ENCODE measurements at regions not wholly inside any gene's neighbourhood (a gene's known extent, or its start where the extent isn't known, plus 50 kb on each side); places are given as distances from the start of the nearest gene placed in this dataset.
"Not testable (repeated sequence)": the region's sequence is repeated elsewhere in the genome, so short reads cannot be mapped to it uniquely, and the experiment has no call there.

DNA sequence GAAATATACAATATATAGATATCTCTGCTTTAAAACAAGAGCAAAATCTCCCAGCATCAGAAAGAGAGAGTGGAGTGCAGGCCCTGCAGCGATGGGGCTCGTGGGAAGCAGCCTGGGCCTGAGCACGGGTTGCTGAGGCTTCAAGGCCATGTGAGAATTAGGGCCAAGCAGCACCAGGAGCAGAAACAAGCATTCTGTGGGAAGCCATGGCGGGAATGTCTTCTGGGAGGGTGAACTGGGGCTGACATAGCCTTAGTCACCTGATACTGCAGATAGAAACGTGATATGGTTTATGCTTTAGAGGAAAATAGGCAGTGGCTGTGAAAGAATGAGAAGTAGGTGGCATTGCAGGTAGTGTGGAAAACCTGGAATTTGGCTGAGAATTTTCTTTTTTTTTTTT lies 472.3 kb downstream of the IRS2 start:
- DNase-seq, result no peak

DNA sequence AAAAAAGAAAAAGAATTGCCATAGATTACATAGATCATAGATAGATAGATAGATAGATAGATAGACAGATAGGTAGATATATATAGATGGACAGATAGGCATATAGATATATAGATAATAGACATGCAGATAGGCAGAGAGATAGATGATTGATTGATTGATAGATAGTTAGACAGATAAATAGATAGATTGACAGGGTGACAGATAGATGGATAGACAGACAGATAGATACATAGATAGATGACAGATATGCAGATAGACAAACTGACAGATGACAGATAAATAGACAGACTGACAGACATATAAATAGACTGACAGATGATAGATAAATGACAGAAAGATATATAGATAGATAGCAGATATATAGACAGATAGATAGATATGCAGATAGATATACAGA lies 474.0 kb downstream of the IRS2 start:
- DNase-seq, result no peak

DNA sequence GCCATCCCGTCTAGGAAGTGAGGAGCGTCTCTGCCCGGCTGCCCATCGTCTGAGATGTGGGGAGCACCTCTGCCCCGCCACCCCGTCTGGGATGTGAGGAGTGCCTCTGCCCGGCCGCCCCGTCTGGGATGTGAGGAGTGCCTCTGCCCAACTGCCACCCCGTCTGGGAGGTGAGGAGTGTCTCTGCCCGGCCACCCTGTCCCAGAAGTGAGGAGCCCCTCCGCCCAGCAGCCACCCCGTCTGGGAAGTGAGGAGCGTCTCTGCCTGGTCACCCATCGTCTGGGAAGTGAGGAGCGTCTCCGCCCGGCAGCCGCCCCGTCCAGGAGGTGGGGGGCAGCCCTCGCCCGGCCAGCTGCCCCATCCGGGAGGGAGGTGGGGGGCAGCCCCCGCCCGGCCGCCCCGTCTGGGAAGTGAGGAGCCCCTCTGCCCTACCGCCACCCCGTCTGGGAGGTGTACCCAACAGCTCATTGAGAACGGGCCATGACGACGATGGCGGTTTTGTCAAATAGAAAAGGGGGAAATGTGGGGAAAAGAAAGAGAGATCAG lies 474.9 kb downstream of the IRS2 start:
- not testable (repeated sequence) for DNase-seq

DNA sequence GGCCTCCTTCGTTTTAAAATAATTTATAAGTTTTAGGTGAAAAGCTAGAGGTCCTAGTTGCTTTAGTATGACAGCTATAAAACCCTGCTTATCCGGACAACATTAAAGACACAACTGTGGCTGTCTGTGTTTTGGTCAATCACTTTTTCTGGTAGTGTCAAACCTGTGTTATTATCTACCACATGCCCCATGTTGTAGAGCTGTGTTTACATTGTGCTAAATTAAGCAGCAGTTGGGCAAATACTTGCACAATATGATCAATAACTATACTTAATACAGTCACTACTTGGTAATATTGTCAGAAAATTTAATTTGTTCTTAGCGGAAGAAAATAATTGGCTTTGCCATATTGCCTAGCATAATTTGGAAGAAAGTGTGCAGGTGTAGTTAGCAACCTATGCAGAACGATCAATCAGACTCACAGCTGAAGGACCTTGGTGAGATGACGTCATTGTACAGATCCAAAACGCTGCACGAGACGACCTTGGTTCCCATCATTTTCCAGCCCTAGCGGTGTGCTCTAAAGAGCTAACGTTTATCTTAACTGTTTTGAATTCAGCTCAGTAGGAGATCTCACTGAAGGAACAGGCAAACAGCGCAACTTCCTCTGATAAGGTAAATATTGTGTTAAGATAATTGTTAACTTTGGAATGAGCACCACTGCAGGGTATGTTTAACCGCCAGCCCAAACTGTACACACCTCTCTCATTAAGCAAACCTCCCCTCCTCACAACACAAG lies 476.6 kb downstream of the IRS2 start:
- no peak for DNase-seq

DNA sequence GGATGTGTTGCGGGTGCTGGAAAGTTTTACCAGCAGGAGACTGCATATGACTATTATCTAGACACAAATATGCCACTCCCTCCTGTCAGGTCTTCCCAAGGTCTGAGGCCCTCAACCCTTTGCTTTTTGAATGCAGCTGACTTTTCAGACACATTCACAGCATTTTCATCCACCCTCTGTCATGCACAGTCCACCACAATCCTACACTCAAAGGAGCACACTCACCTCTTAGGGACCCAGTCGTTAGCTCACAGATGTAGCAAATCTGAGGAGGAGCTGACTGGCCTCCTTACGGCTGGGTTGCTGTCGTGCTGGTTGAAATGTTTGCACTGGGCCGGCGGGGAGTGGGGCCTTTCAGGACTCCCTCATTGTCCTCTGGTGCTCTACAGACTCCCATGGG lies 479.4 kb downstream of the IRS2 start:
- DNase-seq, result no peak

DNA sequence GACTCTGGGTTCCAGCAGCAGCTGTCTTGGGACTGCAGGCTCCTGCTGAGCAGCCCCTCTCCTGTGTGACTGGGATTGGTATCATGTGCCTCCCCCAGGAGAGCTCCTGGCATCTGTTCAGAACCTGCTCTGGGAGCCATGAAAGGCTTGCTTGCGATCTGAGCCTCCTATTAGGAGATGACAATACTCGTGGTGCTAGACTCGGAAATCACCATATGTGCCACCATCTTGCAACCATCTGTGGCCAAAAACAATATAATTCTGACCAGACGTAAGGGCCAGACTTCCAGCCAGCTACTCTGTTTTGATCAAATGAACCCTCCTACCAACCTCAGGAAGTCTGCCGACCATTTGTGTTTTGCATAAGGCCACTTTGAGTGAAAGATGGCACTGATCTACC lies 484.7 kb downstream of the IRS2 start:
- DNase-seq, result no peak

DNA sequence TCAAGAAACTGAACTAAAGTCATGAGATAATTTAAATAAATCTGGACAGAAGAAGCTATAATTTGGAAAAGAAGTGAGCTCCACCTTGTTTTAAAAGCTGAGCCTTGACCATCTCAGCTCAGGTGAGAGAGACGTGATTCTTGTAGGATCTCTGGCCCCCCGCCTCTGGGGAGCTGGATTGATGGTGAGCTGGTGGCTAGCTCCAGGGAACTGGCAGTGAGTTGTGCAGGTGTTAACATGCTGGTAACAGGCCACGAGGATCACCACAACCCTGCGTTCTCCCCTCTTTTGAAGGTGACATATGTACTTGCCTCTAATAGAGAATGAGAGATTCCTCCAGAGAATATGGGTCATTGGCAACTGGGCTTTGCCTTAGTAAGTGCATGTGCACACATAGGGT lies 485.1 kb downstream of the IRS2 start:
- DNase-seq, result no peak

DNA sequence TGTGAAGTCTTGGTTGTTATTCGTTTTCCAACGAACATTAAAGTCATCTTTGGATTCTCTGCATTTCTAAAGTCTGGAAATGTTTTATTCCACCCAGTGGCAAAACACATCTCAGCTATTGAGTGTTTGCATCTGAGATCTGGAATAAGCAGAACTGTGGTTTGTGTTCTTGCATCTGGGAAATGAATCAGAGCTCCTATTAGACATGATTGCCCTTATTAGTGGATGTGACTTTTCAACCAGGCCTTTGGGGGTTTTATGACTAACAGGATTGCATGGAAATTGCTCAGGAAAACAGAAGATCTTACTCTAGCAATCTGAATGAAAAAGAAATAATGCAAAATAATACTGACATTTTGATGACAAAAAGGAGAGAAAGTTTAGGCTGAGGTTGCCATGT lies 488.8 kb downstream of the IRS2 start:
- DNase-seq, result peak; percentile 82

DNA sequence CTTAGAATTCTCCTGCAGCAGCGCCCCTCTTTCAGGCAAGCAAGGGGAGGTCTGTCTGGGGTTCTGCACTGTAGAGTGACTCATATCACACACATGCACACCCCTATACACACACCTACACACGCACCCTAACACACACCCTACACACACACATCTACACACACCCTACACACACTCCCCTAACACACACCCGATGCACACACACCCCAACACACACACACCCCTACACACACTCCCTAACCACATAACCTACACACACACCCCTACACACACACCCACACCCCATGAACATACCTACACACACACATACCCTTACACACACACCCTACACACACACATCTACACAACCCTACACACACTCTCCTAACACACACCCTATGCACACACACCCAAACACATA lies 493.2 kb downstream of the IRS2 start:
- DNase-seq, result no peak

DNA sequence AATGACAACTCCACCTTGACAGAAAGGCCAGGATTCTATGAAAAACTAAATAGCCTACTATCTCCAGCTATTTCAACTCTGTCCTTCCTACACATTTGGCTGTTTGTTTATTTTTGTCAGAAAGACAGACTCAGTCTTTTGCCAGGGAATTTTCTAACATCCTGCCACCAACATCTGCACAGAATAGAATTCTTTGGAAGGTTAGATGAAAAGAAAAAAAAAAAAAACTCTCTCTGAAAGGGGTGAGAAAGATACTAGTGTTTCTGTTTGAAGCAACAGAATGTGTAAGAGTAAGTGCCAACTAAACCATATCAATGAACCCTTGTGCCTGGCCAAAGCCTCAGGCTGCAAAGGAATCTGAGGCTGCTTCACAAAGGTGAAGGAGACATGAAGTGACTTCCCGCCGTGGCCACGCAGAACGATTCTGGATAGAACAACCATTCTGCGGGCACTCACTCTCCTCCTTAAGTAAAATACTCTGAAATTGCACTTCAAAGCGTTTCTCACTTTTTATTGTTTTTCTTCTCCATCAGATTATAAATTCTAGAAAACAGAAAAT lies 498.2 kb downstream of the IRS2 start:
- DNase-seq, result no peak

DNA sequence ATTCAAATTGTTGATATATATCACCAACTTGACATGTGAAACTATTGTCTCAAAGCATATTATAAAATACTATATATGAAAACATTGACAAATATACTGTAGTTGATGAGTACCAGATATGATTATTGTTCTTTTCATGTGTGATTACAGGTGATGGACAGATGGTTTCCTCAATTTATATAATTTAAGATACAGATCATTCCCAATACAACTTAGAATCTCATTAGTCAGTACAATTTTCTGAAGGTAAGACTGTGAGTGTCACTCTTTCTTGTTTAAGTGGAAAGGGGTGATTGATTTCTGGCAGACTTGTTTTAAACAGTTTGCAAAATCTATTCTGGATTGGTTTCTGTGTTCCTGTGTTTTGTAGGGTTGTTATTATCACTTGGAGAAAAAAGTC lies 498.8 kb downstream of the IRS2 start:
- DNase-seq, result no peak

DNA sequence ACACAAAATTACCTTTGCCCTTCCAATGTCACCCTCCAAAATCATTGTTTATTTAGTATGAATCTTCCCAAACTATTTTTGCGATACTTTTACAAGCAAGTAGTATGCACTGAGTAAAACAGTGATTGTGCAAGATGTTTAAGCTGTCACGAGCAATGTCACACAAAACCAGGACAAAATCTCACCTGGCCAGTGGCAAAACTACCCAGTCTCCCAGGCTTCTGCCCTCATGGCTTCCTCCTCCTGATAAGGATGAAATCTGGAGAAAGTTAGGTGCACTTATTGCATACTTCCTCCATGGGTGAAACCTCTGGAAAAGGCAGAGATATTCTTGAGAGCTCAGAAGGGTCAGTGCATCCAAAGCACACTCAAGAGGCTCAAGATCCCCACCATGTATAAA lies 500.8 kb downstream of the IRS2 start:
- DNase-seq, result no peak

DNA sequence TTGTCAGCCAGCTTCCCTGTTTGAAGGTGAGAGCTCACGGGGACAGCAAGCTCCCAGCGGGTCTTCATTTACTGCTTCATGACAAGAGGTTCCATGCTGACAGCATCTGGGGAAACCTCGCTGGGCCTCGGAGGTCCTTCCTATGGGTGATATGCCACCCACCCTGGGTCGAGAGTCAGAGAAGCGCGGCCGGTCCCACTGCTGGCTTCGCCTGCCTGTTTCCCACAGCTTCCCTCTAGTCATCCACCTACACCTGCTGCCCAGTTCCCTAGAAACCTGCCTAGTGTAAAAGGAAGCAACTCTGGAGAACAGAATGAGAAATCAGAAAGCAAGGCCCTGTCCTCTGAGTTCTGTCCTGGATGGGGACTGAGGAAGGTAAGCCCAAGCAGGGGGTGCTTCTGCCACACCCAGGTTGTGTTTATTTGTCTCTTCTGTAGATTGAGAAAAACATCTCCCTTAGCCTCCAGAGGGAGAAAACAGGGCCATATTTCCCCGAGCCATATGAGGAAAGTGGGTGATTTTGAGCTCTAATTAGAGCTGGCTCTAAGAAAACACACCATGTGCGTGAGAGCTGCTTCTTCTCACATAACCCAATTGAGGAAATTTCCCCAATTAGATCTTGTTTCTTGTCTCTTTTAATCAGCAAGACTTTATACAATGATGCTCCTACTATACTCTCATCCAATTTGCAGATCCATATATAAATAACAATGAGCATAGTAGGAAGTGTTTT lies 504.3 kb downstream of the IRS2 start:
- no peak for DNase-seq

DNA sequence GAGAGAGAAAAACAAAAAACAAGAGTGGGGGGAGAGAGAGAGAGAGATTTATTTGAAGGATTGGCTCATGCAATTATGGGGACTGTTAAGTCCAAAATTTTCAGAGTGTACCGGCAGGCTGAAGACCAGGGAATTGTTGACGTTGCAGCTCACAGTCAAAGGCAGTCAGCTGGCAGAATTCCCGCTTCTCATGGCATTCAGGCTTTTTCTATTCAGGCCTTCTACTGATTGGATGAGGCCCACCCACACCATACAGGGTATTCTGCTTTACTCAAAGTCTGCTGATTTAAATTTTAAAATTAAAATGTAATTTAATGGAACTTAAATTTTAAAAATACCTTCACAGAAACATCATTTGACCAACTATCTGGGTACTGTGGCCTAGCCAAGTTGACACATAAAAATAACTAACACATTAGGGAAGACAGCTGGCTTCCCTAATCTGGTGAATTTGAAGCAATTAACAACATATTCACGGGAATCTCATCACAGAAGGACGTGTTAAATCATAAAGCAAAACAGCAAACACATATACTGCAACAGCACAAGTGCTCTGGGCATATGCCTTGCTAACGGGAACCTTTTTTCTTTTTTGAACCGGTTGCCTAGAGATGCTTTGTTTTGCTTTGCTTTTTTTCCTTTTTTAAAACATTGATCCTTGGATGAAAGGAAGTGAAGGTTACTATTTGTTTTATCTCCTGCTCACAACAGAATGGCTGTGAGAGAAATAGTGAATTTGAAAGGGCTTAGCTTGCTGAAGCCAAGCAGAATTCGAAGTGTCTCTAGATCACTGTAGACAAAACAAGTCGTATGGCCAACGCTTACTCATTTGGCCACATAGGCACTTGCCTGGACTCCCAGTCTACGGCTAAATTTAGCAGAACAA lies 505.1 kb downstream of the IRS2 start:
- no peak for DNase-seq

DNA sequence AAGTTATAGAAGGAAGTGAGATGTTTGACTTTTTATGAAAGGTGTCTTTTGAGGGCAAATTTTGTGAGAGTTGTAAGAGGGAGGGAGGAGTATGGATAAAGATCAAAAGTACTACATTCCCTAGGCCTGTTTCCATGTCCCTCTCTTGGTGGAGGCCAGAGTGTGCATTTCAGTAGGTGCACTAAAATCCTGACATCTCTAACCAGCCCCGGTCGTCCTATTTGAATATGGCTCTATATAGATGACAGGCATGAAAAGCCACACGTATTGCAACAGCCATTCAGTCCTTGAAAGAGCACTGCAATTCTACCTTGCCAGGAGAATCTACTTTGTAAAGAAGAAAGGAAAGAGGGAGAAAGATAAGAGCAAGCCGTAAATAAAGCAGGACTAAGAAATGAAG lies 510.1 kb downstream of the IRS2 start:
- DNase-seq, result no peak

DNA sequence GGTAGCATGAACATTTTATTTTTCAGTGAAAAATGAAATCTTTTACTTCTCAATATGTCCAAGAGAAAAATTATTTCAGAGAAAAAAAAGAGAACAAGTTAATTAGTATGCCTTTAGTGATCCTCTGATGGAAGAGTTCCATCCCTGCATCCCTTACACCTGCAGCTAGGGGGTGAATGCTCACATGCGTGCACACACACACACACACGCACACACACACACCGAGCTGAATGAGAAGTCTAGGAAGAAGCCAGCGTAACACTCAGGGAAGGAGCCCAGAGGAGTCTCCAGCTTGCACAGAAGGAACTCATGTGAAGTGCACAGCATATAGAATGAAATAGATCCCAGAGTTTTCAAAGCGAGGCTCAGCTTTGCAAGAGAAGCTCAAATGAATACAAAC lies 510.5 kb downstream of the IRS2 start:
- no peak for DNase-seq

DNA sequence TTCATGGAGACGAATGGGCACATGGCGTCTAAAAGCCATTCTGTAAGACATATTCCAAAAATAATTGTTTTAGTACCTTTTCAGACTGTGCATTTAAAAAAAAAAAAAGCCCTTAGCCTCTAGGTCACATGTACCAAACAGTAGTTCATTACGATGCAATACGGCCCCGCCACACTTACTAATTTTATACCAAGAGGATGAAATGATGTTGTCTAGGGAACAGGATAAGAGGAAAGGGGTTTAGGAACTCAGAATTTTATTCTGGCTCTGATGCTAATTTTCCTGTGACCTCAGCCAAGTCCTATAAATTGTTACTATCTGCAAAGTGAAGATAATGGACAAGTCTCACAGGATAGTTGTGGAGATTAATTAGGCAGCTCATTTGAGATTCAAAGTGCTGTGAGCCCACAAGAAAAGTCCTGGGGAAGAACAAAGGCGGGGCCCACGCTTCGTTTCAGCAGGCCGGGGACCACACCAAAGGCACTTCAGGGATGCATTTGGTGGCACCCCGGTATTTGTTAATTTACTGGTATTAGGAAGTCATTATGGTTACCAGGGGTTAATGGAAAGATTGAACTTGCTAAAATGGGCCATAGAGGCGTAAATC lies 511.1 kb downstream of the IRS2 start:
- DNase-seq, result no peak

DNA sequence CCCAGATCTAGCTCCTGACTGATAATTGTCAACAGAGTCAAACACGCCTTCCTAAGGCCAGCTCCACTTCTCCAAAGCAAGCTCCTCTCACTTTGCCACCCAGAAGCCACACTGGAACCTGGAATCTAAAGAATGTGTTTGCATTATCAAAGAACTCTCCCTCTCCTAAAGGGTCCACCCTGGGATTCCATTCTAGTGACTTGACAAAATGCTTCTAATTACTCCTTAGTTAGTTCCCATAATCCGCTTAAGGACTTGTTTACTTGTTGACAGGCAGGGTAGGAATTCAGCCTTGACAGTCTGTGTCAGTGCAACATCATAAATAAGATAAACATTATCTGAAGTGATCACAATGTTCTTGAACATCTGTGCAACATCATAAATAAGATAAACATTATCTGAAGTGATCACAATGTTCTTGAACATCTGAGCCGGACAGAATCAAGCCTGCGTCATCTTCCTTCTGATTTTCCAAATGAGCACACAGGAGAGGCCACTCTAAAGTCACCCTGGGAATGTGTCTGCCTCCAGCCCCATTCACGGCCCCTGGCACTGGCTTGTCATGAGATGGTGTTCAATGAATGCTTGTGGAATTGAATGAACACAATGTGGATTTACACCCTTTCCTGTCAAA lies 512.1 kb downstream of the IRS2 start:
- DNase-seq, result peak; percentile 94

DNA sequence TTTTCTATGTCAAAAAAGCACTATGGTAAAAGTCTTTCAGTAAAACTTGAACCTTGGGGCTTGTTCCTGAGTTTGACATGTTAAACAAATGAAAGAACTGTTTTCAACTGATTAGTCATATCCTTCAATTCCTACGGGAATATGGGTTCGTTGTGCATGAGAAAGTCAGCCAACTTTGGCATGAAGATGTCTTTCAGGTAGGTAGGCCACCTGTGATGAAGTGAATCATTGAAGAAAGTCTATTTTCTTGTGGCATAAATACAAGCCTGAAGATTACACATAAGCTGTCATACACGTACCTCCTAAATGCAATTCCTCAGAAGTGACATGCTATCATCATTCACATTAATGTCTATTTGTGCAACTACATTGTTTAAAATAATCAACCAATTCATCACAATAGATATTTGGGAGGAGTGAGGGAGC lies 513.0 kb downstream of the IRS2 start:
- peak; percentile 39 for DNase-seq

DNA sequence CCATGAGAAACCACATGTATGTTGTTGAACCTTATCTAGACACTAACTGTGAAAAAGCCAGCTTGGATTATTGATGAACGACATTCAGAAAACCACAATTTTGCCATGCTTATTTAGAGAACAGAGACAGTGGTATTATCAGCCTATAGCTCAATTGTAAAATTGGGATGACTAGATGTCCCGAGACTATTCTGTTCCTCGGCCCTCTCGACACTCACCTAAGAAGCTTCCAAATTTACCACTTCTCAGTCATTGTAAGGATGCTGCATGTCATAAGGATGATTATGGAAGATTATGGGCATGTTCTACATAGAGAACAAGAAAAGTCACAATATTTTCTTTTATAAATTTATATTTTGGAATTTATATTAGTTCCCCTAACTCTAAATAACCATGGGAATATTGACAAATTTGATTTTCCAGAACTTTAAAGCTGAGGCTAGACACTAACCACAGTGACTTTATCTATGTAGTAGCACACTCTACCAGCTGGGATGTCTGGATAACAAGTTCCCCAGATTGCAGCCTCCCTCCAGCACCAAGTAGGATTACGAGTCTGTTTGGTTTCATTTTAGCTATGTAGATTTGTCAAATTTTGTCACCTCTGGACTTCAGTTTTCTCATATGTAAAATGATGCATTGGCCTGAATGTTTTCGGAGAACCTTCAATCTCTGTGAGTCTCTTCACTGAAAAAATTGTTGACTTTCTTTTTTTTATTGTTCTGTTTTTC lies 513.6 kb downstream of the IRS2 start:
- peak; percentile 16 for DNase-seq

All from EL (cell line).